ENCODE measurements at regions not wholly inside any gene's neighbourhood (a gene's known extent, or its start where the extent isn't known, plus 50 kb on each side); places are given as distances from the start of the nearest gene placed in this dataset.
"Not testable (repeated sequence)": the region's sequence is repeated elsewhere in the genome, so short reads cannot be mapped to it uniquely, and the experiment has no call there.

DNA sequence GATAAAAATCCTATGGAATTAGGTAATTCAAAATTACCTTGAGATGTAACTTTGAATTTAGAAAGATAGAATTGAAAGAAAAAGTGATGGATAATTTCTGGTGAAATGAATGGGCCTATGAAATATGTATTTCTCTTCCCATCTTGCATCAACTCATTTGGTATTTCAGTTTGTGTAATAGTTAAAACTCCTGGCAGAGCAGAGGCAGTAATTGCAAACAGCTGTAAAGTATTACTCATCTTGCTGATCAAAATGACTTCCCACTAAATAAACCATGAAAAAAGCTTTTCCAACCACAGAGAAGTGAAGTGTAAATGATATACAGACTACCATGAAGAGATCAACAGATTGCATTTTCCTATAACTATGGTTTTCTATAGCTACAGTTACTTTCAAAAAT, 471.0 kb downstream of the TUBA3C start:
- not testable (repeated sequence) for TF ChIP-seq POLR2A (IDR thresholded peaks at IDR 0.05; ENCODE audit: borderline replicate concordance, extremely low read depth, insufficient read depth, insufficient read length); CBX3 (IDR thresholded peaks at IDR 0.05; ENCODE audit: low read depth); YY1 (IDR thresholded peaks at IDR 0.05; ENCODE audit: extremely low read depth, insufficient replicate concordance, low read depth, low read length); RAD21 (IDR thresholded peaks at IDR 0.05; ENCODE audit: low read depth); EZH2phosphoT487 (IDR thresholded peaks at IDR 0.05; ENCODE audit: borderline replicate concordance); CEBPB (IDR thresholded peaks at IDR 0.05; ENCODE audit: low read depth); JUND (IDR thresholded peaks at IDR 0.05); TCF7L2 (IDR thresholded peaks at IDR 0.05; ENCODE audit: borderline replicate concordance, extremely low read depth, insufficient read depth, insufficient read length)
- TF ChIP-seq, protein P1, sequence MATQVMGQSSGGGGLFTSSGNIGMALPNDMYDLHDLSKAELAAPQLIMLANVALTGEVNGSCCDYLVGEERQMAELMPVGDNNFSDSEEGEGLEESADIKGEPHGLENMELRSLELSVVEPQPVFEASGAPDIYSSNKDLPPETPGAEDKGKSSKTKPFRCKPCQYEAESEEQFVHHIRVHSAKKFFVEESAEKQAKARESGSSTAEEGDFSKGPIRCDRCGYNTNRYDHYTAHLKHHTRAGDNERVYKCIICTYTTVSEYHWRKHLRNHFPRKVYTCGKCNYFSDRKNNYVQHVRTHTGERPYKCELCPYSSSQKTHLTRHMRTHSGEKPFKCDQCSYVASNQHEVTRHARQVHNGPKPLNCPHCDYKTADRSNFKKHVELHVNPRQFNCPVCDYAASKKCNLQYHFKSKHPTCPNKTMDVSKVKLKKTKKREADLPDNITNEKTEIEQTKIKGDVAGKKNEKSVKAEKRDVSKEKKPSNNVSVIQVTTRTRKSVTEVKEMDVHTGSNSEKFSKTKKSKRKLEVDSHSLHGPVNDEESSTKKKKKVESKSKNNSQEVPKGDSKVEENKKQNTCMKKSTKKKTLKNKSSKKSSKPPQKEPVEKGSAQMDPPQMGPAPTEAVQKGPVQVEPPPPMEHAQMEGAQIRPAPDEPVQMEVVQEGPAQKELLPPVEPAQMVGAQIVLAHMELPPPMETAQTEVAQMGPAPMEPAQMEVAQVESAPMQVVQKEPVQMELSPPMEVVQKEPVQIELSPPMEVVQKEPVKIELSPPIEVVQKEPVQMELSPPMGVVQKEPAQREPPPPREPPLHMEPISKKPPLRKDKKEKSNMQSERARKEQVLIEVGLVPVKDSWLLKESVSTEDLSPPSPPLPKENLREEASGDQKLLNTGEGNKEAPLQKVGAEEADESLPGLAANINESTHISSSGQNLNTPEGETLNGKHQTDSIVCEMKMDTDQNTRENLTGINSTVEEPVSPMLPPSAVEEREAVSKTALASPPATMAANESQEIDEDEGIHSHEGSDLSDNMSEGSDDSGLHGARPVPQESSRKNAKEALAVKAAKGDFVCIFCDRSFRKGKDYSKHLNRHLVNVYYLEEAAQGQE (IDR thresholded peaks at IDR 0.05; ENCODE audit: low read depth): not testable (repeated sequence)
- TF ChIP-seq, protein P2, sequence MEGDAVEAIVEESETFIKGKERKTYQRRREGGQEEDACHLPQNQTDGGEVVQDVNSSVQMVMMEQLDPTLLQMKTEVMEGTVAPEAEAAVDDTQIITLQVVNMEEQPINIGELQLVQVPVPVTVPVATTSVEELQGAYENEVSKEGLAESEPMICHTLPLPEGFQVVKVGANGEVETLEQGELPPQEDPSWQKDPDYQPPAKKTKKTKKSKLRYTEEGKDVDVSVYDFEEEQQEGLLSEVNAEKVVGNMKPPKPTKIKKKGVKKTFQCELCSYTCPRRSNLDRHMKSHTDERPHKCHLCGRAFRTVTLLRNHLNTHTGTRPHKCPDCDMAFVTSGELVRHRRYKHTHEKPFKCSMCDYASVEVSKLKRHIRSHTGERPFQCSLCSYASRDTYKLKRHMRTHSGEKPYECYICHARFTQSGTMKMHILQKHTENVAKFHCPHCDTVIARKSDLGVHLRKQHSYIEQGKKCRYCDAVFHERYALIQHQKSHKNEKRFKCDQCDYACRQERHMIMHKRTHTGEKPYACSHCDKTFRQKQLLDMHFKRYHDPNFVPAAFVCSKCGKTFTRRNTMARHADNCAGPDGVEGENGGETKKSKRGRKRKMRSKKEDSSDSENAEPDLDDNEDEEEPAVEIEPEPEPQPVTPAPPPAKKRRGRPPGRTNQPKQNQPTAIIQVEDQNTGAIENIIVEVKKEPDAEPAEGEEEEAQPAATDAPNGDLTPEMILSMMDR (IDR thresholded peaks at IDR 0.05 in 2 of 3, conservative IDR thresholded peaks at IDR 0.05 in 1 of 3; ENCODE audit: borderline replicate concordance in 1 of 3, insufficient read depth in 1 of 3, low read depth in 2 of 3, low read length in 2 of 3): not testable (repeated sequence)

Data from HCT116 (cell line).